HG03432 (cell line): ENCODE measurements at regions not wholly inside any gene's neighbourhood (a gene's known extent, or its start where the extent isn't known, plus 50 kb on each side); places are given as distances from the start of the nearest gene placed in this dataset.
"Not testable (repeated sequence)": the region's sequence is repeated elsewhere in the genome, so short reads cannot be mapped to it uniquely, and the experiment has no call there.

Experiments
- ATAC-seq: cut with Tn5 transposase; IDR thresholded peaks from one replicate; pipeline ENCODE4 v1.9.1; 2021; ENCODE audit warnings: mild to moderate bottlenecking, moderate library complexity; ENCODE audit not compliant: unreplicated experiment

DNA sequence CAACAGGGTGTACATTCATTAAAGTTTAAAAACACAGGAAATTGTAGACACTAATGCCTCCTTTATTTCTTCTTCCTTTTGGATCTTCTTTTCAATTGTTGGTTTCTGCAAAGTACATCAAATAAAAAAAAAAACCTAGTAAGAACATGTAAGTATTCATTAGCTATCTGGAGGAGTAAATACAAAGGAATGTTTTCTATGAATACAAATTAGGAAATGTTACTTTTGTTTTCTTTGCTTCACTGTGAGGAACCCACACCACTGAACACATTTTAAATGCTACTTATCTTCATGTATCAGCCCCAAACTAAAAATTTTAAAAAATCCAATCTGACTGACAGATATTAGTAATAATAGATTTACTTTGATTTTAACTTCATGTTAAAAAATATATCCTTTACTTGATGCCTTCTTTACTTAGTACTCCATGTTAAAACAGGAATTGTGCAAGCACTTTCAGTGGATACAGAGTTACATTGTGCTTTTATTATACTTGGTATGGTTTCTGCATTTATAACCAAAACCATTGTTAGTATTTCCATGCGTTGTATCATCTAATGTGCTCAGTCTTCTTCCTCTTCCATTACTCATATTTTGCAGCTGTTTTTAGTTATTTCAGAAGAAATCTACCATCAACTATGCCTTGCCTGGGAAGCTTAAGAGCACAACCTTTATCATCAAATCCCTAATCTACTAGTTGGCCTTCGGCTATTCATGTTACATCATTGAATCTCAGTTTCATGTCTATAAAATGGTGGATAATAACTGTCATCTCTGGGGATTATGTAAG is 236.9 kb upstream of the DPYD start:
- ATAC-seq: no peak

- ATAC-seq: no peak
Measured at GRCh38 chr1:98147280-98147679, 226.4 kb upstream of the DPYD start.

- no peak for ATAC-seq
Measured at GRCh38 chr1:98145655-98146054, 224.8 kb upstream of the DPYD start.

DNA sequence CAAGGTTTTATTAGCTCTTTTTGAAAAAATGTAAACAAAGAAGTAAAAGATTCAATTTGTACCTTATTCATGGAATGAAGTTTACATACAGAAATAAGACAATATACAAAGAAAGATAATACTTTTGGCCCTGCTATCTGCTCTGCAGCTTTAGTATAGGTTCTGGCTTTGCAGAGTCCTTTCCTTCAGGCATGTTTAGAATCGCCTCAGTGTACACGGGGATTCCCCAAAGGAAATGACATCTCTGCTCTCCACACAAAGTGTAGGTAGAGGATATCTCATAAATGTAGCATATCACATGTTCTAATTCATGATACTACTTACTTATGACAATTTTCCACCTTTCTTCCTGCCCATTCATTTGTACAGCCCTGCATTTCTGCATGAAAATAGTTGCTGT is 222.6 kb upstream of the DPYD start:
- peak; percentile 79 for ATAC-seq

DNA sequence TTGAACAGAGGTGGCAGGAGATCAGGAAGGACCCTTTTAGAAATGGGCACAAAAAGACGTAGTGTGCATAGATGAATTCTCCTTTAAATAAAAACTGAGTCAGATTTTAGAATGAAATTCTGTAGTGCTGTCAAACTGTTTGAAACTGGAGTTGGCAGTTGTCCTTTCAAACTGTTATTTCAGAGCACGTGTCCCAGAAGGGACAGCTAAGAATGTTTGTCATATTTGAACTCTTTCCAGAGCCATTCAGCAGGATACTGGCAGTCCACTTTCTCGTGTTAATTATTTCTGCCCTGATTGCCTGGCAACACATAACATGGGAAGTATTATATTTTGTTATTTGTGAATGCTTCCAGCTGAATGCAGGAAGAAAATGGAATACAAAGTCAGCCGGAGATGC is 212.3 kb upstream of the DPYD start:
- ATAC-seq: no peak

- ATAC-seq: no peak
Measured at GRCh38 chr1:98130408-98130807, 209.6 kb upstream of the DPYD start.

DNA sequence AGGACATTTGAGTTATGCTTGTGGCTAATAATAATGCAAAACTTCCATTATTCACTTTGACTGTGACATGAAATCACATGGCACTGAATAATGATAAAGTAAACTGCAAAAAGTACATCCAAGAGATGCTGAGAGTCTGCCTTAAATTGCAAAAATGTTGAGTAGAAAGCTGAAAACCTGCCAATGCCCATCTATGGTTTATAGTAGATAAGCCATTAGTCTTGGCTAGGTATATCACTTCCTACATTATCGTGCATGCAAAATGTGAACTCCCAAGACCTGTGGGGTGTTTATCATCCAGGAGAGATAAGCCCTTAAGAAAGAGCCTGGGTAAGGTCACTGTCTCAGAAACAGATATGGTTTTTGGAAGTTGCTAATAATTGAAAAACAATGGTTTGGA is 208.7 kb upstream of the DPYD start:
- no peak for ATAC-seq

DNA sequence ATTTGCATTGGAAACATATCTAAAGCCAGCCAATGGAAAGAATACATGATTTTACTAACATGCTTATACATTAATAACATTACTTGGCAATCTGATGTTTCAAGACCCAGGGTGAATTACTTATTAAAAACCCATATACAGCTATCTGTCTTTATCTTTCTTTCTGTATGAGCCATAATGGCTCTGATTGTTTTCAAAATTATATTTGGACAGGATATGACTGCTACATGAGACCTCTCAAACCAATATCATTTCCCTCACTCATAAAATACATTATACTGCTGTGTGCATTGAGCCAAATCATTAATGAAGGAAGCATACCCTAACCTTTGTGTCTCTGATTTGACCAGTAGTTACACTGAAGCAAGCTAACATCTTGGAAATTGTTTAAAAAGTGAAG is 205.9 kb upstream of the DPYD start:
- no peak for ATAC-seq

DNA sequence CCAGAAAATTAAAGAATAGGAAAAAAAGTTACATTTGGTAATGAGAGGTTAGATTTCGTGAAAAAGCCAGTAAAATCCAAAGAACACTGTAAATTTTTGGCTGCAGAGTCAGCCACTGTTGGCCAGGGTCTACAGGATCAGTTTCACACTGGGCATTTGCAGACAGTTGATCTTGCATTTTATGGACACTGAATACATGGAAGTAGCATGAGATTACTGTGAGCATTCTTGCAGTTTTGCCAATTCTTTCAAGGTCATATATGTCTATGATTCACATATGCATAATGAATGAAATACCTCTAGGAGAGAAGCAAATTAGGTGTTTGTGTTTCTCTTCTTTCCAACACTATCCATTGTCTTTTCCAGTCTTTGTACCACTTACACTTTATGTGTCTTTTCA is 200.8 kb upstream of the DPYD start:
- no peak for ATAC-seq

- ATAC-seq: no peak
Measured at GRCh38 chr1:98119796-98120195, 199.0 kb upstream of the DPYD start.

- no peak for ATAC-seq
Measured at GRCh38 chr1:98113811-98114210, 193.0 kb upstream of the DPYD start.

DNA sequence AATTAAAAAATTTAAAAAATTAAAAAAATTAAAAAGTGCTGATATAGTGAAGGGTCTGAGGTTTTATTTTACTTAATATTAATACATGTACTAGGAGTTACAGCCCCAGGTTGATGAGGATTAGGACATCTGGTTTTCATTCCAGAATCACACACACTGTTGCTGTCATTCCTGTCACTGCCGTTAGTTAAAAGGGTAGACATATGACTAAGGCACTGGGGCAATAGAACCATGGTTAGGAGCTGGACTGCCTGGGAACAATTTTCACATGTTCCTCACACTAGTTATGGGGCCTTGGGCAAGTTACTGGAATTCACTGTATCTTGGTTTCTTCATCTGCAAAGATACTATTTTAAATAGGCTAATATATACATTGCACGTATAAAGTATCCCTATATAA is 191.8 kb upstream of the DPYD start:
- ATAC-seq: no peak

DNA sequence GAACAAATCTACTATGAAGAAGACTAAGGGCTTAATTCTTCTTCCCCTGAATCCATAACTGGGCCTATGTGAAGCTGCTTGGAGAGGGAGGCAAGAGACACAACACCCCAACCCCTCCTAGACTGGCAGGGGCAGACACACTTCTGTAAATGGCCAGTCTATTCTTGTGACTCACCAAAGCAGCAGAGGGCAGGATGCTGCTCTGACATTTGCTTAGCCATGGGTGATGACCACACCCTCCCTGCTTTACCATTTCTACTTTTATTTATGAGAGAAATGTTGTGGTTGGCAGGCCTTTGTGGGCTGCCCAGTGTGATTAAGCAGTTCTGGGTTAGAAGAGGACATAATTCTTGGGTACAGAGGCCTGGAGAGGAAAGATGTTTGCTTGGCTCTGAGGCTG is 189.8 kb upstream of the DPYD start:
- ATAC-seq: no peak

DNA sequence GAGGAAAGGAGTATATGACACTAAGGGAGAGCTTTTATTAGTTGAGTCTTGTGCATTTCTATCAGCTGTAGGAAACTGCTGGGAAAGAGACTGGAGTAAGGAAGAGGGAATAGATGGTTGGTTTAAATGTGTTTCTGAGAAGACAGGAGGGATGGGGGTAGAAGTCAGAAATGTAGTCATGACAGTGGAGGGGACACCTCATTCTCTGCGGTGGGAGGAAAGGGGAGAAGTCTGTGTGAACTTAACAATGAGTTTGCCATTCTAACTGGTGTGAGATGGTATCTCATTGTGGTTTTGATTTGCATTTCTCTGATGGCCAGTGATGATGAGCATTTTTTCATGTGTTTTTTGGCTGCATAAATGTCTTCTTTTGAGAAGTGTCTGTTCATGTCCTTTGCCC is 187.5 kb upstream of the DPYD start:
- not testable (repeated sequence) for ATAC-seq

GRCh38 chr1:98107256-98107655 is 186.4 kb upstream of the DPYD start:
- ATAC-seq: no peak

GRCh38 chr1:98104289-98104688 is 183.5 kb upstream of the DPYD start:
- ATAC-seq: no peak

DNA sequence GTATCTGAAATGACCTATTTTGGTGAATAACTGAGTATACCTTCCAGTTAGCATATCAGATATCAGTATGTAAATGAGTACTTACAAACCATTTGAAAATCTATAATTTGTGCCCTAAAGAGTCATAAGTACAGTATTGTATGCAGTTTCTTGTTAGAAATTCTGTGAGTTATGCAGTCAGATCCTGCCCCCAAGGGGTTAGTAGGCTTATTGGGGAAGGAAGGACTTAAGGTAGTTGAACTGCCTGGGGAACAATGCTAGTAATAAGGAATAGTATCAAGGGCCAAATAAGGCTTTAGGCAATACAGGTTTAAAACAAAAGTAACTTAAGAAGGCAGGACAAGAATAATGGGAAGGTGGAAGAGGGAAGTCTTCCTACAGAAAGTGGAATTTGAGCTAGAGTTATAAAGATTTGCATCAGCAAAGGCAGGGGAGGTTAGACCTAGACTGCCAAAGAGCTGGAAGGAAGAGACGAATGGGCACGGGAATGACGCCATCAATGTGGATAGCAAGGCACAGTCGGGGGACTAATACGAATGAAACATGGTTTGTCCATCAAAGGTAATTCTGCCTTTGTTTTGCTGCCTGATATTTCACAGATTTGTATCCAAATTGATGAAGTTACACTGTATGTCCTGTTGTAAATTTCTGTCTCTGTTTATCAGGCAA is 182.9 kb upstream of the DPYD start:
- no peak for ATAC-seq

DNA sequence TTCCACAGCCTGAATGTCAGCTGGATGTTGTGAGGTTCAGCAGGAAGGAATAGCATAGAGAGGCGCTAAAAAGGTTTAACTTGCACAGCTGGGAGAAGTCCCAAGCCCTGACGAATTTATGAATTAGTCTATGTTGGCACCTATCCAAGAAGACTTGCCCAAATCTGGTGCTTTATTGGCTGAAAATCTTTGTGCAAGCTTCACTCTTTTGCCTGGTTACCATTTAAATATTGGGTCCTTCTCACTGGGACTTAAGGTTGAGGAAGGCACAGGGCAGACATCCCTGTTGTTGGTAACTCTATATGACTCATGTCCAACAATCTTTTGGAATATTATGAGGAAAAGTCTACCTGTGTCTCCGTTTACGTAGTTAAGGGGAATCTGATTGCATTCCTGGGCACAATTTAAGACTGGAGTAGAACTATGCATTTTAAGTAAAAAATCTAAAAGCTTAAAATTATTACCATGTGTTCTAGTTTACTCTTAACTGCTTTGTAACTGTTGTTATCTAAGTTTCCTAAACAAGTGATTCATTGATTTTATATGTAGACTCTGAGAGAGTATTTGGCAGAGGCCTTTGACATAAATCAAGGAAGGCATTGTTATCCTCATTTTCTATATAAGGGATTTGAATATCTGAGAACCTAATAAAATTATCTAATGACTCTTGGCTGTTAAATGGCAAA is 181.7 kb upstream of the DPYD start:
- no peak for ATAC-seq

DNA sequence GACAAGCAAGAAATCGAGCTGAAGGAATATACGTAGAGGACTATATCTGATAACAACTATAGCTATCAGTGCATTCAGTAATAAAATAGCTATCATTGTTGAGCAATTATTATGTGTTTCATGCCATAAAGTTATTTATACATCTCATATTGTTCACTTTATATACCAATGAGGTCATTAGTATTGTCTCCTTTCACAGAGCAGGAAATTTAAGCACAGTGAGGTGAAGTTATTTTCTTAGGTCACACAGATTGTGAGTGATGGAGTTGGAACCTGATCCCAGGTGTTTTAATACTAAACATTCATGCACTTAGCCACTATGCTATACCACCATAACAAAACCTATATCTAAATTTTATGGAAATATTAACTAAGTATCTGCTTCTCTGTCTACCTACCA is 180.5 kb upstream of the DPYD start:
- ATAC-seq: no peak

GRCh38 chr1:98099501-98099900 is 178.7 kb upstream of the DPYD start:
- ATAC-seq: no peak

- no peak for ATAC-seq
Measured at GRCh38 chr1:98098473-98098872, 177.6 kb upstream of the DPYD start.

- ATAC-seq: no peak
Measured at GRCh38 chr1:98090351-98090750, 169.5 kb upstream of the DPYD start.
